ENCODE measurements at regions not wholly inside any gene's neighbourhood (a gene's known extent, or its start where the extent isn't known, plus 50 kb on each side); places are given as distances from the start of the nearest gene placed in this dataset.
A peak's percentile ranks its signal among the peaks of the same experiment; 100 is the strongest.

DNA sequence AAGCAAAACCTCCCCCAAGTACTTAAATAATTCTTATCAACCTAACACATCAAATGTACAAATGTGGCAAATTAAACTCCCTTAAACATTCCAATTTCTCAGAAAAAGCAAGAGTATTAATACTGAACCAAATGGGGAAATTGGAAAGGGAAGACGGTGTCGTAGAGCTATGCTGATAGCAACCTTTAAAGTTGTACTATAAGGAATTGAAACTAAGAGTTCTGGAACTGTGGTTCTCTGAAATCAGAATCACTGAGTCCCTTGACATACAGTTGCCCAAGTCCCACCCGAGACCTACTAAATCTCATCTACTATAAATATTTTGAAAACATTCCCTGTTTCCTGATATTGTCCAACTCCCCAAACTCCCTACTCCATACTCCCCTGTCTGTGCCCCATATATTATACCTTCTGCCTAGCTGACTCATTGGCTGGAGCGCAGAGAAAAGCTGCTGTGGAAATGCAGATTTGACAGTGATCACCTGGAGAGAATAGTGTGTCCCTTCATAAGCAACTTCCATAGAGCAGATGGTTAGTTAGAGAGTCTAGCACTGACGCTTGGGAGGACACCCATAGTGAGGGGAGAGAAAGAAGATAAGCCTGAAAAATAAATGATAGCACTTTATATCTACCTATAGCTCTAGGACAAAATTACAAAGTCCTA lies 51.4 kb upstream of the ITM2B start:
- no peak for DNase-seq

DNA sequence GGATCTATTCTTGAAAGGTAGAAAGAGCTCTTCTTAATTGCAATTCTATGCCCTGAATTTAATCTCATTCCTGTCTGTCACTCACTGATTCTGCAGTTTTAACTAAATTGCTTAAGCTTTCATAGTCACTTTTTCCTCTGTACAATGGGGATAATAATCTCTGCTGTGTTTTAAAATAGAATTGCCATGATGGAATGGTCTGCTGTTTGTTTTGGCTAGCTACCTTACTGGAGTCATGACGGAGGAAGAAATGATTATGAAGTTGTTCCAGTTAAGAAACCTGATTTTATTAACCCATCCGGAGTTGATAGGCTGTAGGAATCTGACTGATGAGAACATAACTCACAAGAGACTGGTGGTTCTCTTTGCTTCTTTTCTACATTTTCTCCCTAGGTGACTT lies 54.9 kb upstream of the ITM2B start:
- no peak for DNase-seq

DNA sequence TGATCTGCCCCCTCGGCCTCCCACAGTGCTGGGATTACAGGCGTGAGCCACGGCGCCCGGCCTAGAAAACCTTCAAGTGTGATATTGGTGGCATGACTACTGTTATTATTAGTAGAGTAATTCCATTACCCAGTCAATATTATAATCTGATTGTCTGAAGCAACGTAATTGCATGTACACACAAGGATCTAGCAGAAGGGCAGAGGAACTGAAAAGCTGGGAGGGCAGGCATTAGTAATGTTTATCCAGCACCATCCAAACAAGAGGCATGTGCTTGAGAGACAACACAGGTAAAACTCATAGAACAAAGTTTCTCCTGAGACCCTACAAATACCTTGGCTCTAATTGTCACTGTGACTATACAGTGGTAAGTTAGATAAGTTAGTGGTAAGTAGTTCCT lies 56.2 kb upstream of the ITM2B start:
- DNase-seq, result no peak

DNA sequence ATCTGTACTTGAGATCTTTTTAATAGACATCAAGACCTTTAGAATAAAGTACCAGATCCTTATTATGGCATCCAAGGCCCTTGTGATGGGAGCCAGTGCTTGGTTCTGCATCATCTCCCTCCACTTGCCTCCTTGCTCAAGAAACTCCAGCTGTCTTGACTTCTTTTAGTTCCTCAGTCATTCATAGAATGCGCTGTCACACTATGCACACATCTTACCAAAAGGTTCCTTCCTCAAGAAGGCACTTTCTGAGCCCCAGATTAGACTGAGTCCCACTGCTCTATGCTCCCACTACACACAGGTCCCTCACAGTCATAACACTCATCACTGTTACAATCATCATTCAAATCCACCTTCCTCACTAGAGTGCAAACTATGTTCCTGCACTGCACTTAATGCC lies 57.8 kb upstream of the ITM2B start:
- DNase-seq, result no peak

DNA sequence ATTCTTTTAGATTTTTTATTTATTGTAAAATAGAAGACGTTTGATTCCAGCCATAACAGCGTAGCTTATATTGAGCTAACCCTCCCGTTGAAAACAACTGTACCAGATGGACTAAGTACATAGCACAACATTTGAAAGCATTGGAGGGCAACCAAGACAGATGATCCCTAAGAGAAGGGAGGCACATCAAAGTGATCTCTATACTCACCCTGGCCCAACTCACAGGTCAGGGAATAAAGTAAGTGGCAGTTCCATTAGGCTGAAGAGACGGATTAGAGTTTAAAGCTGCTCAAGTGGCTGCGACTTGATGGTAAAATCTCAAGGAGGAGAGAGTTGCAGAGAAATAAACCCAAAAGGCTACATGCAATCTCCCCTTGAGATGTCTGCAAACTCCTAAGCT lies 65.1 kb upstream of the ITM2B start:
- DNase-seq, result no peak

DNA sequence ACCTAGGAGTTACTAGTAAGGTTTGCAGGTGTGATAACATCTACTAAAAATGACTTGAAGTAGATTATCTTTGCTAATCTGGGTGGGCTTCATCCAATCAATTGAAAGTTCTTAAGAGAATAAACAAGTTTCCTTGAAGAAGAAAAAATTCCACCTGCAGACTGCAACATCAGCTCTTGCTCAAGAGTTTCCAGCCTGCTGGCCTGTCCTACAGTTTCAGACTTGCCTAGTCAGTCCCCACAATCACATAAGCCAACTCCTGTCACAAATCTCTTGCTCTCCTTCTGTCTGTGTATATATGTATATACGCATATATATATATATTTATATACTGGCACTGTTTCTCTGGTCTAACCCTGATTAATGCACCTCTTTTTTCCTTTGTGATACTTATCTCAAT lies 67.3 kb upstream of the ITM2B start:
- DNase-seq, result no peak

DNA sequence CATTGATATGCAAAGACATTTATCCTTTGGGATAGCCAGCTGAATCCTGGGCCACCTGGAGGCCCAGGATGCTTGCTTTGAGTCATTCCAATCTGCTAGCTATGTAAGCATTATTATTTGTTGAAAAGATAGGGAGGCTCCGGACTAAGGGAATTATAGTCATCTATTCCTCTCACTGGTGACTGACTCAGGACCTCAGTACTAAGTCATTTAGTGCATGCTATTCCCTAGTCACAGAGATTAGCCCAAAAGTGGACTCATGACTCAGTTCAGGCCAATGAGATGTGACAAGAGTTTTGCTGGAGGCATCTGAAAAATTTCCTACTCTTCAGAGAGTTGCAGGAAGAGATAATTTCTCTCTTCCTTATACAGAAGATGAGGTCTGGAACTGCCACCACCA lies 67.9 kb upstream of the ITM2B start:
- no peak for DNase-seq

DNA sequence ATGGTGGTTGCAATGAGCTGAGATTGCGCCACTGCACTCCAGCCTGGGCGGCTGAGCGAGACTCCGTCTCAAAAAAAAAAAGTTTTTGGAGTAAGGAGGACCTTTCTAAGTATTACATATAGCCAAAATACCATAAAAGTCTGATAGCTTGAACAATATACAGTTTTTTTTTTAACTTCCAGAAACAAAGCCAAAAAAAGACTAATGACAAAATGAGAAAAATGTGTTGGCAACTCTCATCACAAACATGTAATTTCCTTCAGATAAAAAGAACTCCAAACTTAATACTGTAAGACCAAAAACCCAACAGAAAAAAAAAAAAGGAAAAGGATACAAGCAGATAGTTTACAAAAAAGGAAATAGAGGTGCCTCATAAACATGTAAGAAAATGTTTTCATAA lies 68.2 kb upstream of the MED4 start:
- DNase-seq, result no peak

DNA sequence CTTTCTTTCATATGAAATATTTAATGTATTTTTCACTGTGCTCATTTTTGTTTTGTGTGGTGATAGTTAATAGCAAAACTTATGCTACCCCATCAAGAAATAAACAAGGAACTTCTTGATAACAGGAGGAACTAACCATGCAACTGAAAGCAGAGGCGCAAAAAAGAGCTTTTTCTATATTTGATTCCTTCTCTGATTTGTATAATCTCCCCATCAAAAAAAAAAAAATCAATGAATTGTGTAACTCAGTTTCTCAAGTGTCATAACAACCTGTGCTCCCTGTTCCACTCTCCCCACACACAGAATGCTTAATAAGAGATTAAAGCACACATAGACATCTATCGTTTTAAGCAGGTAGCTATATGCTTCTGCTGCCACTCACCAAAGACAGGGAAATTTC lies 67.3 kb upstream of the MED4 start:
- no peak for DNase-seq

DNA sequence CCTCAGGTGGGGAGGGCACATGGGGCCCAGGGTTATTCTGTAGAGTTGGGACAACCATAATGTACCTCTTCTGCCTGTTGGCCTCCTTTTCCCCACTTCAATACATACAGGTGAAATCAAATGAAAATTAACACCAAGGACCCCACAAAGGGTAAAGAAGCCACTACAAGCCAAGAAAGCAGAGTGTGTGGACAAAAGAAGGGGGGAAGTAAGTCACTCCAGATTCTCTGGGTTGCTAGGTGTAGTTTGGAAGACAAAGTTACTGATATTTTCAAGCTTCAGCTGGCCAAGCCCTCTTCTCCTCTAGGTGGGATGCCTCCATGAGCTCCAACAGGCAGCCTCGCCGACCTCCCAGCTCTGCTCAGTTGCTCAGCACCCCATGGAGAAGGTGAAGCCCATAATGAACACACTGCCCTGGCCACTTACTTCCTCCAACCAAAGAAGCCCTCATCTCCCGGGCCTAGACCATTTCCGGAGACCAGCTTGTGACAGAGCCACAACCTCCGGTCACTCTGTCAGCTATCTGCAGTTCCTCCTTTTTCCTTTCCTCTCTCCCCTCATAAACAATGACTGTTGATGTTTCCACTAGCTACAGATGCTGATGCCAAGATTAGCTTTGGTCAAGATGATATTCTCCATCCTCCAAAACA lies 66.8 kb upstream of the MED4 start:
- DNase-seq, result no peak

DNA sequence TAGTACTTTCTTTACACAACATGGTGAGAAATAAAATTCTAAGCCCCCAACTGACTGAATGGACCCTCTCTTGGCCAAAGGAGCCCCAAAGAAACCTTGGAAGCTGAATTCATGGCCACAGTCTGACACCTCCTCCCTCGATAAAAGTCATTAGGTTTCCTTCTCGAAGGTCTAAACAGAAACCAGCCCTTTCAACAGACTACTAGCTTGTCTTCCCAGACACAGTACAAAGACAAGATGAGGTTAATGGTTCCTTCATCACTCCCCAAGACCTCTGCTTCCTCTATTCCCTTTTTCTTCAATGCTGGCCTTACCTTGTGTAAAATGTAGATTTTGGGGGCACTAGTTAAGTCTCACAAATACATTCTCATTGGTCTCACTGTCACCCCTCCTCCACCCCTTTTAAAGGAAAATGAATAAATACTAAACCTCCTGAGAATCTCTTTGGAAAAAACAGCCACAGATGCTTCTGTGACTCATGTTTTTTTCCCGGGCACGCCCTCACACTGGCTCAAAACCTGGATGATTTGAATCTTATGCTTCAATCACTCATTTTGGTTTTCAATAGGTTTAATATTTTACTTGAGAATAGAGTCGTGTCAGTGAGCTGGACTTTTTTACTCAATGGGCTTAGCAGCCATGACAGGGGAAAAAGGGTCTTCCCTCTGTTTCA lies 65.8 kb upstream of the MED4 start:
- DNase-seq, result no peak

DNA sequence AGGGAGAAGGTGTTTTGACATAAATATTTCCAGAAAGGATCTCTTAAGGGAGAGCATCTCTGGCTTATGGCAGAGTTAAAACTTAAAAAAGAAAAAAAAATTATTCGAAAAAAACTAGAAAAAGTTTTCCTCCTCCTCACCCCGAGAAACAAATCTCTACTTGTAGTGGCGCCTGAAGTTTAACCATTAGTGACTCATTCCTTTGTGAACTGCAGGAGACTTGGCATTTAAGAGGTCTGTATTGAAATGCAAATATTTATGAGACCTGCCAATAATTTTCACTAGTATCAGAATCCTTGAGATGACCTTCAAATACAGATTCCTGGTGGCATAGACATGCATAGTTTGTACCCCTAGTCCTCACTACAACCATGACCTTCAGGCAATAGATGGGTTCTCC lies 64.9 kb upstream of the MED4 start:
- no peak for DNase-seq

DNA sequence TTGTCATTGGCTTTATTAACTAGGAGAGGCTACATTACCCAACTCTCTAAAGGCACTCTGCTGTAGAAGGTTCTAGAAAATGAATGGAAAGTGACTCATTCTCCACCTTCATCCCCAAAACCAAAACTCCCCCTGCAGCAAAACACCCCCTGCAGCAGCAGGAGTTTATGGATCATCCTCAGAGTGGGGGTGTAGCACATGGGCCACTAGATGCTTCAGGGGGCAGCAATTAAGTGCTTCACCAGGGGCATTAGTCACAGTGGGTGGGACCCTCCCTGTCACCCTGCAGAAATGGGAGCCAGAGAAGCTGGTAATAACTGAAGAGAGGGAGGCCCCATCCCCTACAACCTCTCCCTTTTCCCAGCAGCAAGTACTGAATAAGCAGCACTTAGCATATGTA lies 64.5 kb upstream of the MED4 start:
- no peak for DNase-seq

DNA sequence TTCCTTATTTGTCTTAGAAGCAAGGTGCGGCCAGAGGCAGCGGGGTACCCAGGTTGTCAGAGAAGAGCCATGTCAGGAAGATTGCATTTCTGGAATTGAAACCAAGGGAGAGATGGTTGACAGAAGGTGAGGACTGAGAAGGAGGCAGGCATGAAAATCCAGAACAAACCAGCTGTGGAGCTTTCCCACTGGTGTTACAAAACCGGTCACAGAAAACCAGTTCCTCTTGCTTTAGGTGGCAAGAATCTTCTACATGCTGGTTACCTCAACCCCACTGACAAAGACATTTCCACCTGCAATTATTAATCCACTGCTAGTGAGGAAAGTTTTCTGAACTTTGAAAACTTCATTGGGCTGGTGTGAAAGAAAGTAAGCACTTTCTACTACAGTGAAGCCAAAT lies 64.0 kb upstream of the MED4 start:
- DNase-seq, result no peak

DNA sequence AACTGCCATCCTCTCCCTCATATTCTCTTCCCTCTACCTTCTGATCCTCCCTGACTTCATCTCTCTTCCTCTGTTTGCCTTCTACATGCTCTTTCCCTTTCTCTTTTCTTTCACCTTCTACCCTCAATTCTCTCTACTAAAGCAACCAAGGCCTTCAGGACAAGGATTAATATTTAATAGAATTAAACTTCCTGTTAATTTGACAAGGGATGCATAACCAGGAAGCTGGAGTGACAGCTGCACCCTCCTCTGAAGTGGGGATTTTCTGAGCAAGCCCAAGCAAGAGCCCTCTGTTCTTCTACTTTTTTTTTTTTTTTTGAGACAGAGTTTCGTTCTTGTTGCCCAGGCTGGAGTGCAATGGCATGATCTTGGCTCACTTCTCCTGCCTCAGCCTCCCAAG lies 63.4 kb upstream of the MED4 start:
- no peak for DNase-seq

DNA sequence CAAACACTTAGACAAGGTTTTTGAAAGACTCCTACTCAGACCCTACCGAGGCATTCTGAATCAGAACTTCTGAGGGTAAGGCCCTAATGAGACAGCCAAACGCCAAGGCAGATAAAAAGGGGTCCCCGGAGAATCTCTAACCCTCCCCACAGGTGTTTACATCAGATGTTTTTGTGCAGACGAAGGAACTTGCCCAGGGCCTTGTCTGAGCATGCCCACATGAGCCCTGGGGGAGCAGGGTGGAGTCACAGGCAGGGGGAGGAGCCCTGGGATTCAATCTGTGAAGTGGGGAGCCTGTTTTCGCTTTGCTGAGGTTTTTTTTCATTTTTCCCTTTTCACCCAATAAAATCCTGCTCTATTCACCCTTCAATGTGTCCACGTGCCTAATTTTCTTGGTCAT lies 61.6 kb upstream of the MED4 start:
- peak; percentile 85 for DNase-seq

DNA sequence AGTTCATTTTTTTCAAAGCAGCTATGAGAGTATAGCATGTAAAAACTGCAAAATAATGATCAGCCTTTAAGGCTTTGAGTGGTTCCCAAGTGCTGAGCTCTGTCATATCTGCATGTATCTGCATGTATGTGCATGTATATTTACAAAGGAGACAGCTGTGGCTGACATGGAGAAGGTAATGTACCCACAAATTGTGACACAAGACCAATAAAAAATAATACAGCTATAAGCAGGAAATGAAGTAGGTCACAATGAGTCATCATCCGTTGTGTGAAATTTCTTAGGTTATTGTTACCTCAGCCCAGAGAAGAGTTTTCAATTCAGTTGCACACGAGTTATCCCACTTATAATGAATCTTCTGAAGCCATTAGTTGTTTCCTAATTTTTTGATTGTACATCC lies 60.9 kb upstream of the MED4 start:
- no peak for DNase-seq

DNA sequence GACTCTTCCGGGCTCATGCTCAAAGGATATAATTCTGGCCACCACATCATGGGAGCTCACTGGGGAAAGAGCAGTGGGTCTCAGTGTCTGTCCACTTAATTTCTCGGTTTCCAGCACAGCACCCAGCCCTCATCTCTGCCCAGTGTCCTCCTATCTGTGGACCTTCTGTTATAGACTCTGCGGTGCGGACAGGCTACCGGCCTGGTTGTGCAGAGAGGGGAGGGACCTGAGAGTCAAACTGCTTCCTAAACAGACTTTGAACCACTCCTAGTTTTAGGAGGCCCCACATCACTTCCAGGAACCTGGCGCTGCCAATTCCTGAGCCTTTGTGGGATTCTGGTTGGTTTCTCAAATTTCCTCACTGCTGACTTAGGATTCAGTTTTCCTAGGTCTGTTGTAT lies 59.8 kb upstream of the MED4 start:
- no peak for DNase-seq

DNA sequence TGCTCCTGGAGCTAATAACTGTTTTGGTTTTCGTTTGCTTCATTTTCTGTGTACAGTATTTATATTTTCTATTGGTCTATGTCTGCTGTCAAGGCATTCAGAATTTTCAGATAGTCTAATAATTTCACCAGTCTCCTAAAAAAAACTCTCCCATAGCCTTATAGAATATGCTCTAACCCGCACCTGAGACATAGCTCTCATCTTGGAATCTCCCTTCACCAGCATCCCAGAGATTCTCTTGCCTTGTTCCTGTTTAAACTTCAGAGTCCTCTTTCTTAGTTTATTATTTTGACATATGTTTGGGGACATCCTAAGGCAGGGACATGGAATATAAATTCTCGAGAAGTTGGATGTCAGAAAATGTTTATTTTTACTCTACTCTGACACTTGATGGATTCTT lies 58.3 kb upstream of the MED4 start:
- no peak for DNase-seq

DNA sequence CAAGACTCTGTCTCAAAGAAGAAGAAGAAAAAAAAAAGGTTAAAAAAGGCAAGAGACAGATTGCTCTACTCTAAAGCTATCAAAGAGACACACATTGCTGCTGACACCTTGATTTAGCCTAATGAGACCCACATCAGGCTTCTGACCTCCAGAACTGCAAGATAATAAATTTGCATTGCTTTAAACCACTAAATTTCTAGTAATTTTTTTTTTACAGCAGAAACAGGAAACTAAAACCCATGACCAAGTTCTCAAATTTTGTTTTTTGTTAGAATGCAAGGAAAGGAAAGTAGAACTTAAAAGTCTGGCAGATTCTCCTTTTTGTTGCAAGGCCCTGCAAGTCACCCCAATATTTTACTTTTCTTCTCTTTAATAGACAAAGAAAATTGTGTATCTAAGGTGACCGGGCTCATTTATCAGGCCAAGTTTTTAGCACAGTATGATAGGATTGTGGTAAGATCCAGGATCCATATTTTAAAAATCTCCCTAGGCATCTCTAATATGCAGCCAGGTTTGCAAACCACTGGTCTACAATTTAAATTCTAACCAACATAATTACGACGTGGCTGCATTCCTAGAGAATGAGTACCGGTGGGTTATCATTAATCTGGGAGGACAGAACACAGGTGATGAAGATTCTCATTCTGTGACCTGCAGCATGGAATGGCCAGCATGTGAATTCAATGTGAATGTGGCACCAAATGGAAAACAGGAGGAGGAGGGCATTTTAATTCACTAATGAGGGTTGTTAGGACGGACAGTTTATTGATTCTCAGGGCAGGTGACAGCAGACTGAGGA lies 56.7 kb upstream of the MED4 start:
- DNase-seq, result no peak

DNA sequence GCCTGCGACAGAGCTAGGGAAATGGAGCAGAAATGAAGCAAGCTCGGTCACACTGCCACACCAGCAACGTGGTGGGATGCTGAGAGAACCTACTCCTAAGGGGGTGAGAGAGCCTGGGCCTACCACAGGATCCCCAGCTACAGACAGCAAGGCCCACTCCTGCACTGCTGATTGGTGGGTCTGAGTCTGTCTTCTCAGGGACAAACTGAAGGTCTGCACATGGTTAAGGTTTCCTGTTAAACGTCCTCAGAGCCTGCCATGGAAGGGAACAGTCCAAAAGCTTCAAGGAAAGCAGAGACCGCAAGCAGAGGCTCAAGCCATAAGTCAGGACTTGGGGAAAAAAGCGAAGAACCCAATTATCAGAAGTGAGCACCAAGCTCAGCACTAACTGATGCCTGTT lies 53.5 kb upstream of the MED4 start:
- DNase-seq, result no peak

DNA sequence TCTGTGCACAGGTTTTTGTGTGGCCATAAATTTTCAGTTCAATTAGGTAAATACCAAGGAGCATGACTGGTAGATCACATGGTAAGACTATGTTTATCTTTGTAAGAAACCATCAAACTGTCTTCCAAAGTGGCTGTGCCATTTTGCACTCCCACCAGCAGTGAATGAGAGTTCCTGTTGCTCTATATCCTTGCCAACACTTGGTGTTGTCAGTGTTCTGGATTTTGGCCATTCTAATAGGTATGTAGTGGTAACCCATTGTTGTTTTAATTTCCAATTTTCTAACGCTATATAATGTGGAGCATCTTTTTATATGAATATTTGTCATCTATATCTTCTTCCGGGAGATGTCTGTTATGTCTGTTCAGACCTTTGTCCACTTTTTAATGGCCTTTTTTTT lies 51.7 kb upstream of the MED4 start:
- no peak for DNase-seq

DNA sequence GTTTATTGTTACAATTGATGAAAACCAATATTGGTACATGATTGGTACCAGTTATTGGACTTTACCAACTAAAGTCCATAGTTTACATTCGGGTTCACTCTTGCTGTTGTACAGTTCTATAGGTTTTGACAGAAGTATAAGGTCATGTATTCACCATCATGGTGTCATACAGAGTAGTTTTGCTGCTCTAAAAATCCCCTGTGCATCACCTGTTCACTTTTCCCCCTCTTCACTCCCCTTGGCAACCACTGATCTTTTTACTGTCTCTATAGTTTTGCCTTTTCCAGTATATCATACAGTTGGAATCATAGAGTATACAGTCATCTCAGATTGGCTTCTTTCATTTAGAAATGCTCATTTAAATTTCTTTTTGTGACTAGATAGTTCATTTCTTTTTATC lies 51.2 kb upstream of the MED4 start:
- DNase-seq, result no peak

Measured in activated CD8-positive, alpha-beta memory T cell treated with anti-CD3 and anti-CD28 coated beads for 24 hours (primary cell).